ENCODE measurements at regions not wholly inside any gene's neighbourhood (a gene's known extent, or its start where the extent isn't known, plus 50 kb on each side); places are given as distances from the start of the nearest gene placed in this dataset.

DNA sequence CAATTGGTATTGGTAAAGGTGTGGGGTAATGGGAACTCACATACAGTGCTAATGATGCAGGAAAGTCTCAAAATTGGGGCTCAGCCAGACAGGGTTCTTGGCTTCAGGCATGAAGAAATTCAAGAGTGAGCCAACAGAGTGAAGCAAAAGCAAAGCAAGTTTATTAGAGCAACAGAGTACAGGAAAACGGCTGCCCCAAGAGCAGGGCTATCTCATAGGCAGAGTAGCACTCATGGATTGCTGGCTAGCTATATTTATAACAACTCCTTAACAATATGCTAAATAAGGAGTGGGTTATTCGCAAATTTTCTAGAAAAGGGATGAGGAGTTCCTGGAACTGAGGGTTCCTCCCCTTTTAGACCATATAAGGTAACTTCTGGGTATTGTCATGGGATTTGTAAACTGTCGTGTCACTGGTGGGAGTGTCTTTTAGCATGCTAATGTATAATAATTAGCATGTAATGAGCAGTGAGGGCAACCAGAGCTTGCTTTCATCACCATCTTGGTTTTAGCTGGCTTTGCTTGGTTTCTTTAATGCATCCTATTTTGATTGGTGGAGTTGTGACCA, 233.8 kb upstream of the NOL4 start:
- whole genome bisulfite sequencing, 3 donors = 48 to 61% (median 59%) methylated on average over 3 of the region's 3 CpGs

GRCh38 chr18:34461266-34461665, 236.6 kb upstream of the NOL4 start:
- WGBS, 3 donors = 55 to 70% (median 58%) methylated on average over 3 of the region's 3 CpGs
- intact Hi-C loops (cut with DNase I) = no loop called here
- H3K9me3 ChIP-seq = no peaks in the 10 kb centered on the region
- no peaks in the 10 kb centered on the region for H3K36me3 ChIP-seq
- no peaks in the 10 kb centered on the region for H3K4me1 ChIP-seq (ENCODE audit: insufficient read depth)
- TF ChIP-seq, protein P1, sequence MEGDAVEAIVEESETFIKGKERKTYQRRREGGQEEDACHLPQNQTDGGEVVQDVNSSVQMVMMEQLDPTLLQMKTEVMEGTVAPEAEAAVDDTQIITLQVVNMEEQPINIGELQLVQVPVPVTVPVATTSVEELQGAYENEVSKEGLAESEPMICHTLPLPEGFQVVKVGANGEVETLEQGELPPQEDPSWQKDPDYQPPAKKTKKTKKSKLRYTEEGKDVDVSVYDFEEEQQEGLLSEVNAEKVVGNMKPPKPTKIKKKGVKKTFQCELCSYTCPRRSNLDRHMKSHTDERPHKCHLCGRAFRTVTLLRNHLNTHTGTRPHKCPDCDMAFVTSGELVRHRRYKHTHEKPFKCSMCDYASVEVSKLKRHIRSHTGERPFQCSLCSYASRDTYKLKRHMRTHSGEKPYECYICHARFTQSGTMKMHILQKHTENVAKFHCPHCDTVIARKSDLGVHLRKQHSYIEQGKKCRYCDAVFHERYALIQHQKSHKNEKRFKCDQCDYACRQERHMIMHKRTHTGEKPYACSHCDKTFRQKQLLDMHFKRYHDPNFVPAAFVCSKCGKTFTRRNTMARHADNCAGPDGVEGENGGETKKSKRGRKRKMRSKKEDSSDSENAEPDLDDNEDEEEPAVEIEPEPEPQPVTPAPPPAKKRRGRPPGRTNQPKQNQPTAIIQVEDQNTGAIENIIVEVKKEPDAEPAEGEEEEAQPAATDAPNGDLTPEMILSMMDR (IDR thresholded peaks at IDR 0.05) = no peak
- TF ChIP-seq POLR2A (IDR thresholded peaks at IDR 0.05) (no peak), EP300 (IDR thresholded peaks at IDR 0.05) (no peak)
- no peak for DNase-seq
- no peak overlapping the region for H3K27ac ChIP-seq
- H3K4me3 ChIP-seq = no peak overlapping the region
- no peaks in the 10 kb centered on the region for H3K27me3 ChIP-seq

More for the DNA sequence above, 233.8 kb upstream of the NOL4 start:
- Histone ChIP-seq H3K4me3 (no peak overlapping the region), H3K27ac (no peak overlapping the region), H3K36me3 (no peaks in the 10 kb centered on the region), H3K9me3 (no peaks in the 10 kb centered on the region), H3K27me3 (no peaks in the 10 kb centered on the region), H3K4me1 (ENCODE audit: insufficient read depth) (no peaks in the 10 kb centered on the region)
- intact Hi-C loops (cut with DNase I) = no loop called here
- TF ChIP-seq POLR2A (IDR thresholded peaks at IDR 0.05) = no peak
- TF ChIP-seq, protein P1 (IDR thresholded peaks at IDR 0.05) = no peak
- no peak for TF ChIP-seq EP300 (IDR thresholded peaks at IDR 0.05)
- no peak for DNase-seq

DNA sequence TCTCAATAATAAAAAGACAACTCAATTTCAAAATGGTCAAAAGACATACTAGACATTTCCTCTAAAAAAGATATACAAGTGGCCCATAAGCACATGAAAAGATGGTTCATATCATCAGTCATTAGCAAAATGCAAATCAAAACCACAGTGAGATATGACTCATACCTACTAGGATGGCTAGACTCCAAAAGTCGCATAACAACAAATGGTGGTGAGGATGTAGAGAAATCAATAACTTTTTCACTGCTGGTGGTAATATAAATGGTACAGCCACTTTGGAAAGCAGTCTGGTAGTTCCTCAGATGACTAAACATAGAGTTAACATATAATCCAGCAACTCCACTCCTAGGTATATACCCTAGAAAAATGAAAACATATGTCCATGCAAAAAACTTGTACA, 242.3 kb upstream of the NOL4 start:
- Histone ChIP-seq H3K36me3 (no peaks in the 10 kb centered on the region), H3K27me3 (no peaks in the 10 kb centered on the region), H3K4me1 (ENCODE audit: insufficient read depth) (no peaks in the 10 kb centered on the region), H3K27ac (no peak overlapping the region), H3K4me3 (no peak overlapping the region), H3K9me3 (no peaks in the 10 kb centered on the region)
- 53 to 78% (median 63%) methylated on average over 1 of the region's 1 CpG for WGBS, 3 donors
- DNase-seq = no peak
- intact Hi-C loops (cut with DNase I) = no loop called here
- TF ChIP-seq POLR2A (IDR thresholded peaks at IDR 0.05) (no peak), EP300 (IDR thresholded peaks at IDR 0.05) (no peak)
- TF ChIP-seq, protein P1 (IDR thresholded peaks at IDR 0.05) = no peak

- intact Hi-C loops (cut with DNase I) = no loop called here
- TF ChIP-seq, protein P1 (IDR thresholded peaks at IDR 0.05) = no peak
- TF ChIP-seq POLR2A (IDR thresholded peaks at IDR 0.05) = no peak
- TF ChIP-seq EP300 (IDR thresholded peaks at IDR 0.05) = no peak
- no peaks in the 10 kb centered on the region for H3K4me1 ChIP-seq (ENCODE audit: insufficient read depth)
Measured at GRCh38 chr18:34480162-34480700, 229.9 kb upstream of the DTNA start.

More at GRCh38 chr18:34480162-34480700, 229.9 kb upstream of the DTNA start:
- no peaks in the 10 kb centered on the region for H3K36me3 ChIP-seq
- no peak overlapping the region for H3K27ac ChIP-seq
- 68 to 70% (median 68%) methylated on average over 4 of the region's 4 CpGs for WGBS, 3 donors
- H3K9me3 ChIP-seq = no peaks in the 10 kb centered on the region
- no peaks in the 10 kb centered on the region for H3K27me3 ChIP-seq
- no peak overlapping the region for H3K4me3 ChIP-seq
- no peak for DNase-seq
